GM23338 (cell line): ENCODE measurements at regions not wholly inside any gene's neighbourhood (a gene's known extent, or its start where the extent isn't known, plus 50 kb on each side); places are given as distances from the start of the nearest gene placed in this dataset.

Experiments used
- CREB1 ChIP-seq: fragments of 250-450 bp; sonication (Bioruptor Pico); IDR thresholded peaks from 2 replicates; pipeline ENCODE4 v1.5.0; 2020; ENCODE audit warnings: low read depth, mild to moderate bottlenecking, moderate library complexity
- EZH2 ChIP-seq: fragments of 200-600 bp; sonication (generic); IDR thresholded peaks from one replicate; pipeline ENCODE4 v1.8.0; 2017; ENCODE audit warnings: antibody characterized with exemption, mild to moderate bottlenecking, low read depth; ENCODE audit not compliant: unreplicated experiment
- EZH2phosphoT487 ChIP-seq: fragments of 200-600 bp; sonication (generic); IDR thresholded peaks from one replicate; pipeline ENCODE4 v1.8.1; 2018; ENCODE audit warnings: antibody characterized with exemption; ENCODE audit not compliant: unreplicated experiment
- TF ChIP-seq, protein P1 (sequence below): IDR thresholded peaks from one replicate; pipeline ENCODE4 v1.6.1; 2018; ENCODE audit warnings: antibody characterized with exemption; ENCODE audit not compliant: unreplicated experiment
- TF ChIP-seq, protein P2 (sequence below), 2 experiments: fragments of 200-600 bp in 1 of 2; sonication (generic) in 1 of 2; conservative IDR thresholded peaks; 2 replicates each; pipeline versions ENCODE4 v1.5.1 to v1.6.1; 2016 to 2017; ENCODE audit warnings: antibody characterized with exemption in 2 of 2, low read depth in 2 of 2, mild to moderate bottlenecking in 2 of 2, moderate library complexity in 1 of 2
- TF ChIP-seq, protein P3 (sequence below): IDR thresholded peaks from 2 replicates; pipeline ENCODE4 v1.6.1; 2016; ENCODE audit warnings: antibody characterized with exemption
- TF ChIP-seq, protein P4 (sequence below): fragments of 250-450 bp; sonication (Bioruptor Pico); IDR thresholded peaks from 2 replicates; pipeline ENCODE4 v1.5.0; 2020; ENCODE audit warnings: mild to moderate bottlenecking, moderate library complexity

DNA sequence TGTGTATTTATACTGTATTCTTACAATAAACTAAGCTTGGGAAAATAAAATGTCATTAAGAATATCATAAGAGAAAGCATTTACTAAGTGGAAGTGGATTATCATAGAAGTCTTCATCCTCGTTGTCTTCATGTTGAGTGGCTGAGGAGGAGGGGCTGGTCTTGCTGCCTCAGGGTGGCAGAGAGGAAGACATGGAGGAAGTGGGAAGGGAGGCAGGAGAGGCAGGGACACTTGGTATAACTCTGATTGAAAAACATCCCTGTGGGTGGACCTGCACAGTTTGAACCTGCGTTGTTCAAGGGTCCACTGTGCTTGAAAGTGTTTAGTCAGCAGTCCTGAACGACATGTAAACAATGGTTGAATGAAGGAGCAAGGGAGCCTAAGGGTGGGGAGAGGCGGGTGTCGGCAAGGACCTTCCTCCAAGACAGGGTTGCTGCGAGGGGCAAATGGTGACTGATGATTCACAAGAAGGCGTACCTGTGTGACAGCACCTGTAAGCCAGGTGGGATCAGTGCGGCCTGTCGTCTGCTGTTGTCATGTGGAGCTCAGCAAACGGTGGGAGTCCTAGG lies 103.8 kb upstream of the KLF13 start:
- TF ChIP-seq, protein P1, sequence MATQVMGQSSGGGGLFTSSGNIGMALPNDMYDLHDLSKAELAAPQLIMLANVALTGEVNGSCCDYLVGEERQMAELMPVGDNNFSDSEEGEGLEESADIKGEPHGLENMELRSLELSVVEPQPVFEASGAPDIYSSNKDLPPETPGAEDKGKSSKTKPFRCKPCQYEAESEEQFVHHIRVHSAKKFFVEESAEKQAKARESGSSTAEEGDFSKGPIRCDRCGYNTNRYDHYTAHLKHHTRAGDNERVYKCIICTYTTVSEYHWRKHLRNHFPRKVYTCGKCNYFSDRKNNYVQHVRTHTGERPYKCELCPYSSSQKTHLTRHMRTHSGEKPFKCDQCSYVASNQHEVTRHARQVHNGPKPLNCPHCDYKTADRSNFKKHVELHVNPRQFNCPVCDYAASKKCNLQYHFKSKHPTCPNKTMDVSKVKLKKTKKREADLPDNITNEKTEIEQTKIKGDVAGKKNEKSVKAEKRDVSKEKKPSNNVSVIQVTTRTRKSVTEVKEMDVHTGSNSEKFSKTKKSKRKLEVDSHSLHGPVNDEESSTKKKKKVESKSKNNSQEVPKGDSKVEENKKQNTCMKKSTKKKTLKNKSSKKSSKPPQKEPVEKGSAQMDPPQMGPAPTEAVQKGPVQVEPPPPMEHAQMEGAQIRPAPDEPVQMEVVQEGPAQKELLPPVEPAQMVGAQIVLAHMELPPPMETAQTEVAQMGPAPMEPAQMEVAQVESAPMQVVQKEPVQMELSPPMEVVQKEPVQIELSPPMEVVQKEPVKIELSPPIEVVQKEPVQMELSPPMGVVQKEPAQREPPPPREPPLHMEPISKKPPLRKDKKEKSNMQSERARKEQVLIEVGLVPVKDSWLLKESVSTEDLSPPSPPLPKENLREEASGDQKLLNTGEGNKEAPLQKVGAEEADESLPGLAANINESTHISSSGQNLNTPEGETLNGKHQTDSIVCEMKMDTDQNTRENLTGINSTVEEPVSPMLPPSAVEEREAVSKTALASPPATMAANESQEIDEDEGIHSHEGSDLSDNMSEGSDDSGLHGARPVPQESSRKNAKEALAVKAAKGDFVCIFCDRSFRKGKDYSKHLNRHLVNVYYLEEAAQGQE = no peak
- no peak for TF ChIP-seq CREB1 (CRISPR knock-in tag)
- TF ChIP-seq, protein P2, sequence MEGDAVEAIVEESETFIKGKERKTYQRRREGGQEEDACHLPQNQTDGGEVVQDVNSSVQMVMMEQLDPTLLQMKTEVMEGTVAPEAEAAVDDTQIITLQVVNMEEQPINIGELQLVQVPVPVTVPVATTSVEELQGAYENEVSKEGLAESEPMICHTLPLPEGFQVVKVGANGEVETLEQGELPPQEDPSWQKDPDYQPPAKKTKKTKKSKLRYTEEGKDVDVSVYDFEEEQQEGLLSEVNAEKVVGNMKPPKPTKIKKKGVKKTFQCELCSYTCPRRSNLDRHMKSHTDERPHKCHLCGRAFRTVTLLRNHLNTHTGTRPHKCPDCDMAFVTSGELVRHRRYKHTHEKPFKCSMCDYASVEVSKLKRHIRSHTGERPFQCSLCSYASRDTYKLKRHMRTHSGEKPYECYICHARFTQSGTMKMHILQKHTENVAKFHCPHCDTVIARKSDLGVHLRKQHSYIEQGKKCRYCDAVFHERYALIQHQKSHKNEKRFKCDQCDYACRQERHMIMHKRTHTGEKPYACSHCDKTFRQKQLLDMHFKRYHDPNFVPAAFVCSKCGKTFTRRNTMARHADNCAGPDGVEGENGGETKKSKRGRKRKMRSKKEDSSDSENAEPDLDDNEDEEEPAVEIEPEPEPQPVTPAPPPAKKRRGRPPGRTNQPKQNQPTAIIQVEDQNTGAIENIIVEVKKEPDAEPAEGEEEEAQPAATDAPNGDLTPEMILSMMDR (conservative IDR thresholded peaks at IDR 0.05; ENCODE audit: low read depth in 2 of 2) = no peak
- no peak for TF ChIP-seq EZH2
- TF ChIP-seq, protein P3, sequence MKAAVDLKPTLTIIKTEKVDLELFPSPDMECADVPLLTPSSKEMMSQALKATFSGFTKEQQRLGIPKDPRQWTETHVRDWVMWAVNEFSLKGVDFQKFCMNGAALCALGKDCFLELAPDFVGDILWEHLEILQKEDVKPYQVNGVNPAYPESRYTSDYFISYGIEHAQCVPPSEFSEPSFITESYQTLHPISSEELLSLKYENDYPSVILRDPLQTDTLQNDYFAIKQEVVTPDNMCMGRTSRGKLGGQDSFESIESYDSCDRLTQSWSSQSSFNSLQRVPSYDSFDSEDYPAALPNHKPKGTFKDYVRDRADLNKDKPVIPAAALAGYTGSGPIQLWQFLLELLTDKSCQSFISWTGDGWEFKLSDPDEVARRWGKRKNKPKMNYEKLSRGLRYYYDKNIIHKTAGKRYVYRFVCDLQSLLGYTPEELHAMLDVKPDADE = no peak
- TF ChIP-seq, protein P4, sequence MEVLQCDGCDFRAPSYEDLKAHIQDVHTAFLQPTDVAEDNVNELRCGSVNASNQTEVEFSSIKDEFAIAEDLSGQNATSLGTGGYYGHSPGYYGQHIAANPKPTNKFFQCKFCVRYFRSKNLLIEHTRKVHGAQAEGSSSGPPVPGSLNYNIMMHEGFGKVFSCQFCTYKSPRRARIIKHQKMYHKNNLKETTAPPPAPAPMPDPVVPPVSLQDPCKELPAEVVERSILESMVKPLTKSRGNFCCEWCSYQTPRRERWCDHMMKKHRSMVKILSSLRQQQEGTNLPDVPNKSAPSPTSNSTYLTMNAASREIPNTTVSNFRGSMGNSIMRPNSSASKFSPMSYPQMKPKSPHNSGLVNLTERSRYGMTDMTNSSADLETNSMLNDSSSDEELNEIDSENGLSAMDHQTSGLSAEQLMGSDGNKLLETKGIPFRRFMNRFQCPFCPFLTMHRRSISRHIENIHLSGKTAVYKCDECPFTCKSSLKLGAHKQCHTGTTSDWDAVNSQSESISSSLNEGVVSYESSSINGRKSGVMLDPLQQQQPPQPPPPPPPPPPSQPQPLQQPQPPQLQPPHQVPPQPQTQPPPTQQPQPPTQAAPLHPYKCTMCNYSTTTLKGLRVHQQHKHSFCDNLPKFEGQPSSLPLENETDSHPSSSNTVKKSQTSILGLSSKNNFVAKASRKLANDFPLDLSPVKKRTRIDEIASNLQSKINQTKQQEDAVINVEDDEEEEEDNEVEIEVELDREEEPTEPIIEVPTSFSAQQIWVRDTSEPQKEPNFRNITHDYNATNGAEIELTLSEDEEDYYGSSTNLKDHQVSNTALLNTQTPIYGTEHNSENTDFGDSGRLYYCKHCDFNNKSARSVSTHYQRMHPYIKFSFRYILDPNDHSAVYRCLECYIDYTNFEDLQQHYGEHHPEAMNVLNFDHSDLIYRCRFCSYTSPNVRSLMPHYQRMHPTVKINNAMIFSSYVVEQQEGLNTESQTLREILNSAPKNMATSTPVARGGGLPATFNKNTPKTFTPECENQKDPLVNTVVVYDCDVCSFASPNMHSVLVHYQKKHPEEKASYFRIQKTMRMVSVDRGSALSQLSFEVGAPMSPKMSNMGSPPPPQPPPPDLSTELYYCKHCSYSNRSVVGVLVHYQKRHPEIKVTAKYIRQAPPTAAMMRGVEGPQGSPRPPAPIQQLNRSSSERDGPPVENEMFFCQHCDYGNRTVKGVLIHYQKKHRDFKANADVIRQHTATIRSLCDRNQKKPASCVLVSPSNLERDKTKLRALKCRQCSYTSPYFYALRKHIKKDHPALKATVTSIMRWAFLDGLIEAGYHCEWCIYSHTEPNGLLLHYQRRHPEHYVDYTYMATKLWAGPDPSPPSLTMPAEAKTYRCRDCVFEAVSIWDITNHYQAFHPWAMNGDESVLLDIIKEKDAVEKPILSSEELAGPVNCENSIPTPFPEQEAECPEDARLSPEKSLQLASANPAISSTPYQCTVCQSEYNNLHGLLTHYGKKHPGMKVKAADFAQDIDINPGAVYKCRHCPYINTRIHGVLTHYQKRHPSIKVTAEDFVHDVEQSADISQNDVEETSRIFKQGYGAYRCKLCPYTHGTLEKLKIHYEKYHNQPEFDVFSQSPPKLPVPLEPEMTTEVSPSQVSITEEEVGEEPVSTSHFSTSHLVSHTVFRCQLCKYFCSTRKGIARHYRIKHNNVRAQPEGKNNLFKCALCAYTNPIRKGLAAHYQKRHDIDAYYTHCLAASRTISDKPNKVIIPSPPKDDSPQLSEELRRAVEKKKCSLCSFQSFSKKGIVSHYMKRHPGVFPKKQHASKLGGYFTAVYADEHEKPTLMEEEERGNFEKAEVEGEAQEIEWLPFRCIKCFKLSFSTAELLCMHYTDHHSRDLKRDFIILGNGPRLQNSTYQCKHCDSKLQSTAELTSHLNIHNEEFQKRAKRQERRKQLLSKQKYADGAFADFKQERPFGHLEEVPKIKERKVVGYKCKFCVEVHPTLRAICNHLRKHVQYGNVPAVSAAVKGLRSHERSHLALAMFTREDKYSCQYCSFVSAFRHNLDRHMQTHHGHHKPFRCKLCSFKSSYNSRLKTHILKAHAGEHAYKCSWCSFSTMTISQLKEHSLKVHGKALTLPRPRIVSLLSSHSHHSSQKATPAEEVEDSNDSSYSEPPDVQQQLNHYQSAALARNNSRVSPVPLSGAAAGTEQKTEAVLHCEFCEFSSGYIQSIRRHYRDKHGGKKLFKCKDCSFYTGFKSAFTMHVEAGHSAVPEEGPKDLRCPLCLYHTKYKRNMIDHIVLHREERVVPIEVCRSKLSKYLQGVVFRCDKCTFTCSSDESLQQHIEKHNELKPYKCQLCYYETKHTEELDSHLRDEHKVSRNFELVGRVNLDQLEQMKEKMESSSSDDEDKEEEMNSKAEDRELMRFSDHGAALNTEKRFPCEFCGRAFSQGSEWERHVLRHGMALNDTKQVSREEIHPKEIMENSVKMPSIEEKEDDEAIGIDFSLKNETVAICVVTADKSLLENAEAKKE (CRISPR knock-in tag) = no peak
- TF ChIP-seq EZH2phosphoT487 = no peak
